C4-2B (cell line): ENCODE measurements at regions not wholly inside any gene's neighbourhood (a gene's known extent, or its start where the extent isn't known, plus 50 kb on each side); places are given as distances from the start of the nearest gene placed in this dataset.

Source experiments
- H3K27ac ChIP-seq: fragments of 450-650 bp; 2 replicates; pipeline ENCODE4 v1.5.1; 2017
- ZFX ChIP-seq: fragments of 450-650 bp; IDR thresholded peaks from 2 replicates; pipeline ENCODE4 v1.6.1; 2017
- TF ChIP-seq, protein P1 (sequence below): fragments of 450-650 bp; conservative IDR thresholded peaks from 2 replicates; pipeline ENCODE4 v1.5.1; 2017; ENCODE audit warnings: mild to moderate bottlenecking

DNA sequence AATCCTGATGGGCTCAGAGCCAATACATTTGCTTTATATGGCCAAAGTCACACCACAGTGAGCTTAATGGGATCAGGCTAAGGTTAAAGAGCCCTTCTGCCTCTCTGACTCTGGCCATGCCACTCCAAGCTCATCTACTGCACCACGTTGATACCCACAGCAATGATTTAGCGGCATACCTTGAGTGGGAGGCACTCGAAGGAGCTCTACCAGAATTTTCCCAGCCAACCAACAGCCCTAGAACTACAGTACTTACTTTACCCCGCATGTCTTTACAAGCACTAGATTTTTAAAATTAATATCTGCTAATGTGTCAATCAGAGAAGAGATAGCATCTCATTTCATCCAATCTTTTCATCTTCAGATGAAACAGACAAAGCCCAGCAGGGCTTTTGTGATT, 300.5 kb downstream of the GRIN2B start:
- TF ChIP-seq, protein P1, sequence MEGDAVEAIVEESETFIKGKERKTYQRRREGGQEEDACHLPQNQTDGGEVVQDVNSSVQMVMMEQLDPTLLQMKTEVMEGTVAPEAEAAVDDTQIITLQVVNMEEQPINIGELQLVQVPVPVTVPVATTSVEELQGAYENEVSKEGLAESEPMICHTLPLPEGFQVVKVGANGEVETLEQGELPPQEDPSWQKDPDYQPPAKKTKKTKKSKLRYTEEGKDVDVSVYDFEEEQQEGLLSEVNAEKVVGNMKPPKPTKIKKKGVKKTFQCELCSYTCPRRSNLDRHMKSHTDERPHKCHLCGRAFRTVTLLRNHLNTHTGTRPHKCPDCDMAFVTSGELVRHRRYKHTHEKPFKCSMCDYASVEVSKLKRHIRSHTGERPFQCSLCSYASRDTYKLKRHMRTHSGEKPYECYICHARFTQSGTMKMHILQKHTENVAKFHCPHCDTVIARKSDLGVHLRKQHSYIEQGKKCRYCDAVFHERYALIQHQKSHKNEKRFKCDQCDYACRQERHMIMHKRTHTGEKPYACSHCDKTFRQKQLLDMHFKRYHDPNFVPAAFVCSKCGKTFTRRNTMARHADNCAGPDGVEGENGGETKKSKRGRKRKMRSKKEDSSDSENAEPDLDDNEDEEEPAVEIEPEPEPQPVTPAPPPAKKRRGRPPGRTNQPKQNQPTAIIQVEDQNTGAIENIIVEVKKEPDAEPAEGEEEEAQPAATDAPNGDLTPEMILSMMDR = no peak
- TF ChIP-seq ZFX = no peak

DNA sequence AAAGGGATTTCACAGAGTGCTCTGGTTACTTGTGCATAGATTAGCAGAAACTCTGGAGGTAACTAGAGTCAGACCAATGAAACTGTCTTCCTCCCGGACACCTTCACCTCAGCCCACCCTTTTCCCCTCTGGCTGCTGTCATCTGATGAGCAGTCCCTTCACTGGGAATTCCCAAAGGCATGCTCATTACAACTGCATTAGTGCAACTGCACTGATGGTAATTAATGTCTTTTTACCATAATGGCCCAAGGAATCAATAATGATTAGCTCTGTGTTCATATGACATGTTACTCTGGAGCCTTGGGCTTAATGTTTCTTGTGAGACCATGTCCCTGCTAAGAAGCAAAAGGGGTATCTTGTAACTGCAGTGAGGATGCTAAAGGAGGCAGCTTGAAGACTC, 304.5 kb downstream of the GRIN2B start:
- no peak overlapping the region for H3K27ac ChIP-seq
- TF ChIP-seq, protein P1 = no peak
- no peak for TF ChIP-seq ZFX

More for the DNA sequence above, 300.5 kb downstream of the GRIN2B start:
- no peak overlapping the region for H3K27ac ChIP-seq

DNA sequence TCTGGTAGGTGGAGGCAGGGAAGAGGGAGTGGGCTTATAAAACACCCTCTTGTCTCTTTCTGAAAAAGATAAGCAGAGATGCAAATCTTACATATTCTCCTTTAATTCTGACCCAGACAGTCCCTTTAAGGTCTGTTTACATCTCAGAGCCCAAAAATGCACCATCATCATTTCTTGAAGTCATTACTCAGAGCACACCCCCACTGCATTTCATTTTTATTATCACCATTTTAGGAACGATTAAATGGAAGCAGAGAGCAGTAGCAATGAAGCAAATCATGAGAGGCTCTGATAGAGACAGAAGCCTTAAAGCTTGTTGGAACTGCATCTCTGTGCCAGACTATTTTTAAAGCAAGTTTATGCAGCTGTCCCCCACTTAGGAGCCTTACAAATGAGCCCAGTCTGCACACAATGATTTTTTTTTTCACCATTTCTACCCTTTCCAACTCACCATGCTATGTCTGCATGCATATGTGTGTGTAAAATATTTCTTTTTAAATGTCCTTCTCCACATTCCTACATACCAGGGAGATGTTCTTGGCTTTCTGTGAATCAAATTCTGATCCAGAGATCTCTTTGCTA, 311.0 kb downstream of the GRIN2B start:
- TF ChIP-seq, protein P1 = no peak
- TF ChIP-seq ZFX = no peak
- no peak overlapping the region for H3K27ac ChIP-seq

DNA sequence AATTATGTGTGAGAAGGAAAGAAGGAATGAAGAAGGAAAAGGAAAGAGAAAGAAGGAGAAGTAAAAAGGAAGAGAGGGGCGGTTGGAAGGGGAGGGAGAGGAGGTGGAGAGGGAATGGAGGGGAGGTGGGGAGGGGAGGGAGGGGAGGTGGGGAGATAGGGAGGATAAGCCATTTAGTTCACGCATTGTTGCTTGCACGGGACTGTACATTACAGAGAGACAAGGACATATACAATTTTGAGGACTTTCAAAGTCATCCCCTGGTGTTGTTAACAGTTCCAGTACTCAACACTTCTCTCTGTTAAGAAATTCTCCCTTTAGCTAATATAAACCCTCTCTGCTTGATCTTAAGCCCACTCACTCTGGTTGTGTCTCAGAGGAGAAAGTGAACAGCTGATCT, 312.5 kb downstream of the GRIN2B start:
- no peak overlapping the region for H3K27ac ChIP-seq
- no peak for TF ChIP-seq ZFX
- TF ChIP-seq, protein P1 = no peak

DNA sequence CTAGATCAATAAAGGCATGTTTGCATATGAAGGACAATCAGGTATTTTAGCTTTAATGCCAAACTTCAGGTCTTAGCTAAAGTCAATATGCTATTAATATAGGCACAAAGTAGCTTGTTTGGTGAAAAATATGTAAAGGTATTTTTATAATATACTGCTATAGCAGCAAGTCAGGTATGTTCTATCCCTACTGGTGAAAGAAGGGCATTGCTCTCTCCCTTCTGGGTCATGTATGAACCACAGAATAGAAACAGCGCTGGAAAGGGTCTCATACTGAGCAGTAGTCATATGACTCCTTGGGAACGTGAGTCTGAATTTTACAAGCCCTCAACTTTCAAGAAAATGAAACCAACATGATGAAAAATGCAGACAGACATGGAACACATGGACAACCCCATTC, 314.6 kb downstream of the GRIN2B start:
- TF ChIP-seq, protein P1 = no peak; the same call in 1 of the 2 replicates
- no peak for TF ChIP-seq ZFX
- no peak overlapping the region for H3K27ac ChIP-seq

DNA sequence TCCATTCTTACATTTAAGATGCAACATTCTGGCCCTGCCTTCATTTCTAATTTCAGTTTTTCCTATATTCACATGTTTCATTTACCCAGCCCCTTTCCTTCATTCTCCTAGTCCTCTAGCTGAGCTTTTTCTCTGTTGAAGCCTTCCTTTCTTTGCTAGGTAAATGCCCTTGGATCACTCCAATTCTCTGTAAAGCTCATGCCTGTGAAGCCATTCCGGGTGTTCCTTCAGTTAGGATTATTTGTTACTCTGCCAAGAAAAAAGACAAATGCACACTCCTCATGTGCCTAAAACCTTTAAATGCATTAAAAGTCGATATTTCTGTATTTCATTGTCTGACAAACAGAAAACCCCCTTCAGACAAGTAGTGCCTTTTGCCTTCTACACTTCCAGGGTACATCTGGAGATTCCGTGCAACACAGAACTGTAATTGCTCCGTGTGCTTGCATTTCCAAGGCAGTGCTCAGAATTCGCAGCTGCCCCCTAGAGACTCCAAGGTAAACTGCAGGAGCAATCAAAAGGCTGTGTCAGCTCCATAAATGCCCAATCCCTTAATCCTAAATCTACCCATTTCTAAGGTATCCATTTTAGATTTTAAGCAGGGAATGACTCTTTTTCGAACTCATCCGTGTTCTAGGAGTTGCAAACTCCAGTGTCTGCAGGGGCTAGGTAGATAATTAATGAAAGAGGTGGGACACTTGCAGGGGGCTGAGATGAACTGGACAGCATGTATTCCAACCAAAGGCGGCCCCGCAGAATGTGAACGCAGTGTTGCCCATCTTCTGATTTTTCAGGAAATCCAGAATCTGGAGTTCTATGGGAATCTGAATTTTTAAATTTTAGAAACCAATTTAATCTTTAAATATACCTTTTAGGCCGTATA, 320.2 kb downstream of the GRIN2B start:
- no peak overlapping the region for H3K27ac ChIP-seq
- TF ChIP-seq, protein P1 = peak; percentile 88
- no peak for TF ChIP-seq ZFX

DNA sequence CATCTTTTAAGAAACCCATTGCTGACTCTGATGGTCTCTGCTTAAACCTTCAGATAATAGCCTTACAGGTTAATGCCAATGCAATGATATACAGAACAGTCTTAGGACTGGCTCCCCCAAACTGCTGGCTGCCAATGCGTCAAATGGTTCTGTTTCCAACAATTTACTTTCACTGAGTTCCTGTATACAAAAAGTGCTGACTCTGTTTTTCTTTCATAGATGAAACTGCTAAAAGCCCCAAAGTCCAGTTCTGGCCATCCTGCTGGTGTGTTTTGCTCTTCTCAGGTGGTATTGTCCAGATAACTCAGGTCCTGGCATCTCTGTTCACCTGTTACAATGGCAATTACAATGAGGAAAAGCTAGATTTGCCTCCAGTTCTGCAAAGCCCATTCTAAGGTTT, 326.9 kb downstream of the GRIN2B start:
- H3K27ac ChIP-seq = no peak overlapping the region
- no peak for TF ChIP-seq ZFX
- TF ChIP-seq, protein P1 = no peak
